ENCODE measurements at regions not wholly inside any gene's neighbourhood (a gene's known extent, or its start where the extent isn't known, plus 50 kb on each side); places are given as distances from the start of the nearest gene placed in this dataset.

DNA sequence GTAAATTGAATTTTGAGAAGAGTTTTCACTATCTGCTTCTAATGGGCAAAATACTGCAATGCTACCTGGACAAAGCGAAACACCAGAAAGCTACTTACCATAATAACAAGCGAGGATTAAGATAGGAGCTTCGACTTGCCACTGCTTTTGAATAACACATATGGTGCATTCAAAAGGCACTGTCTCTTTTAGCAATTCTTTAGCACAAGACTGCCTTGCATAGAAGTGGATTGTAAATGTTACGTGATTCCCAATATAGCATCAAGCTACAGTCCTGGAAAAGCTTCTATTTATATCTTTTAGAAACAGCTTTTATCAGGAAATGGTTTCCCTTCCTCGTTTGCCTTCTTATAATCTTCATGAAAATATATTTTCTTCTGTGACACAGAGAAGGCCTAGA, 258.7 kb upstream of the PDE3A start:
- H3K4me3 ChIP-seq: no peak overlapping the region
- H3K4me2 ChIP-seq (ENCODE audit: insufficient read depth, low read length): no peak overlapping the region
- FAIRE-seq (no peak), ATAC-seq (no peak), DNase-seq (ENCODE audit: extremely low read depth in 1 of 4, low spot score in 3 of 4) (no peak)
- in situ Hi-C loops (cut with MboI) (no loop called here), intact Hi-C loops (cut with micrococcal nuclease) (no loop called here)
- no peak overlapping the region for H3K9ac ChIP-seq (ENCODE audit: insufficient read depth in 1 of 2, low read depth in 2 of 2, low read length in 2 of 2)
- ChIA-PET POLR2A (no interaction called here), CTCF (ENCODE audit: low intra/inter-chr PET ratio) (no interaction called here)
- H3K4me1 ChIP-seq (replicated peaks in 1 of 2; ENCODE audit: control insufficient read depth in 2 of 2, insufficient read depth in 2 of 2, low read length in 2 of 2): no peaks in the 10 kb centered on the region
- H3K9me3 ChIP-seq (replicated peaks; ENCODE audit: control insufficient read depth, insufficient read depth, low read depth, low read length): no peaks in the 10 kb centered on the region
- H2AFZ ChIP-seq (ENCODE audit: low read depth, low read length): no peak overlapping the region
- H3K27ac ChIP-seq (ENCODE audit: extremely low read depth, low read depth, low read length): no peak overlapping the region
- no peaks in the 10 kb centered on the region for H3K36me3 ChIP-seq (ENCODE audit: control insufficient read depth, insufficient read depth, low read length)
- no peaks in the 10 kb centered on the region for H3K27me3 ChIP-seq (ENCODE audit: control insufficient read depth in 2 of 2, insufficient read depth in 2 of 2, low read length in 2 of 2)
- no peaks in the 10 kb centered on the region for H3K9me1 ChIP-seq (ENCODE audit: control insufficient read depth, insufficient read depth, low read length)
- WGBS (ENCODE audit: insufficient coverage, low coverage, missing lambda C conversion rate): 3% methylated on average over 5 of the region's 5 CpGs
- BruUV-seq (replicated peaks): no TSS peak
- H4K20me1 ChIP-seq (replicated peaks; ENCODE audit: control insufficient read depth, insufficient read depth, low read length): no peaks in the 10 kb centered on the region
- H3K79me2 ChIP-seq (ENCODE audit: control insufficient read depth, insufficient read depth, low read length): no peaks in the 10 kb centered on the region
- TF ChIP-seq MIER1 (IDR thresholded peaks at IDR 0.05; ENCODE audit: low read depth) (no peak), YY1 (IDR thresholded peaks at IDR 0.05; ENCODE audit: borderline replicate concordance in 1 of 3, control insufficient read depth in 1 of 3, extremely low read depth in 1 of 3, insufficient read depth in 3 of 3, insufficient read length in 1 of 3, insufficient replicate concordance in 2 of 3, low read depth in 1 of 3, low read length in 2 of 3) (no peak), RBM22 (IDR thresholded peaks at IDR 0.05; ENCODE audit: low read depth, low read length, poor library complexity, severe bottlenecking) (no peak), GATA2 (CRISPR knock-in tag; IDR thresholded peaks at IDR 0.05) (no peak), TARDBP (IDR thresholded peaks at IDR 0.05) (no peak), ZNF395 (CRISPR knock-in tag; IDR thresholded peaks at IDR 0.05) (no peak), ZNF57 (CRISPR knock-in tag; IDR thresholded peaks at IDR 0.05) (no peak), ARID4B (CRISPR knock-in tag; IDR thresholded peaks at IDR 0.05) (no peak), ZNF324 (CRISPR knock-in tag; IDR thresholded peaks at IDR 0.05) (no peak), RB1 (IDR thresholded peaks at IDR 0.05; ENCODE audit: low read depth) (no peak), CAMTA2 (CRISPR knock-in tag; conservative IDR thresholded peaks at IDR 0.05) (no peak)
- TF ChIP-seq, protein P1, sequence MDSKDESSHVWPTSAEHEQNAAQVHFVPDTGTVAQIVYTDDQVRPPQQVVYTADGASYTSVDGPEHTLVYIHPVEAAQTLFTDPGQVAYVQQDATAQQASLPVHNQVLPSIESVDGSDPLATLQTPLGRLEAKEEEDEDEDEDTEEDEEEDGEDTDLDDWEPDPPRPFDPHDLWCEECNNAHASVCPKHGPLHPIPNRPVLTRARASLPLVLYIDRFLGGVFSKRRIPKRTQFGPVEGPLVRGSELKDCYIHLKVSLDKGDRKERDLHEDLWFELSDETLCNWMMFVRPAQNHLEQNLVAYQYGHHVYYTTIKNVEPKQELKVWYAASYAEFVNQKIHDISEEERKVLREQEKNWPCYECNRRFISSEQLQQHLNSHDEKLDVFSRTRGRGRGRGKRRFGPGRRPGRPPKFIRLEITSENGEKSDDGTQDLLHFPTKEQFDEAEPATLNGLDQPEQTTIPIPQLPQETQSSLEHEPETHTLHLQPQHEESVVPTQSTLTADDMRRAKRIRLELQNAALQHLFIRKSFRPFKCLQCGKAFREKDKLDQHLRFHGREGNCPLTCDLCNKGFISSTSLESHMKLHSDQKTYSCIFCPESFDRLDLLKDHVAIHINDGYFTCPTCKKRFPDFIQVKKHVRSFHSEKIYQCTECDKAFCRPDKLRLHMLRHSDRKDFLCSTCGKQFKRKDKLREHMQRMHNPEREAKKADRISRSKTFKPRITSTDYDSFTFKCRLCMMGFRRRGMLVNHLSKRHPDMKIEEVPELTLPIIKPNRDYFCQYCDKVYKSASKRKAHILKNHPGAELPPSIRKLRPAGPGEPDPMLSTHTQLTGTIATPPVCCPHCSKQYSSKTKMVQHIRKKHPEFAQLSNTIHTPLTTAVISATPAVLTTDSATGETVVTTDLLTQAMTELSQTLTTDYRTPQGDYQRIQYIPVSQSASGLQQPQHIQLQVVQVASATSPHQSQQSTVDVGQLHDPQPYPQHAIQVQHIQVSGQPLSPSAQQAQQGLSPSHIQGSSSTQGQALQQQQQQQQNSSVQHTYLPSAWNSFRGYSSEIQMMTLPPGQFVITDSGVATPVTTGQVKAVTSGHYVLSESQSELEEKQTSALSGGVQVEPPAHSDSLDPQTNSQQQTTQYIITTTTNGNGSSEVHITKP (IDR thresholded peaks at IDR 0.05; ENCODE audit: partially characterized antibody): no peak
- TF ChIP-seq, protein P2, sequence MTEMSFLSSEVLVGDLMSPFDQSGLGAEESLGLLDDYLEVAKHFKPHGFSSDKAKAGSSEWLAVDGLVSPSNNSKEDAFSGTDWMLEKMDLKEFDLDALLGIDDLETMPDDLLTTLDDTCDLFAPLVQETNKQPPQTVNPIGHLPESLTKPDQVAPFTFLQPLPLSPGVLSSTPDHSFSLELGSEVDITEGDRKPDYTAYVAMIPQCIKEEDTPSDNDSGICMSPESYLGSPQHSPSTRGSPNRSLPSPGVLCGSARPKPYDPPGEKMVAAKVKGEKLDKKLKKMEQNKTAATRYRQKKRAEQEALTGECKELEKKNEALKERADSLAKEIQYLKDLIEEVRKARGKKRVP (CRISPR knock-in tag; IDR thresholded peaks at IDR 0.05): no peak

Measured in K562 (cell line).